Activated gamma-delta T cell treated with Interleukin-2 at 50 U/mL for 16 hours (primary cell): ENCODE measurements at regions not wholly inside any gene's neighbourhood (a gene's known extent, or its start where the extent isn't known, plus 50 kb on each side); places are given as distances from the start of the nearest gene placed in this dataset.

Source experiments
- DNase-seq: peaks from one replicate; pipeline ENCODE4 v3.0.0-alpha.2; 2020

DNA sequence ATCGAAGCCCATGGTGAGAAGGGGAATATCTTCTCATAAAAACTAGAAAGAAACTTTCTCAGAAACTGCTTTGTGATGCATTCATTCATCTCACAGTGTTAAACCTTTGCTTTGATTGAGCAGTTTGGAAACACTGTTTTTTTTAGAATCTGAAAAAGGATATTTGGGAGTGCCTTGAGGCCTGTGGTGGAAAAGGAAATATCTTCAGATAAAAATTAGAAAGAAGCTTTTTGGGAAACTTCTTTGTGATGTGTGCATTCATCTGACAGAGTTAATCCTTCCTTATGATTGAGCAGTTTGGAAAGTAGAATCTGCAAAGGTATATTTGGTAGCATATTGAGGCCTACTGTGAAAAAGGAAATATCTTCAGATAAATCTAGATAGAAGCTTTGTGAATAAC, 1594.9 kb downstream of the UQCRFS1 start:
- no peak for DNase-seq

DNA sequence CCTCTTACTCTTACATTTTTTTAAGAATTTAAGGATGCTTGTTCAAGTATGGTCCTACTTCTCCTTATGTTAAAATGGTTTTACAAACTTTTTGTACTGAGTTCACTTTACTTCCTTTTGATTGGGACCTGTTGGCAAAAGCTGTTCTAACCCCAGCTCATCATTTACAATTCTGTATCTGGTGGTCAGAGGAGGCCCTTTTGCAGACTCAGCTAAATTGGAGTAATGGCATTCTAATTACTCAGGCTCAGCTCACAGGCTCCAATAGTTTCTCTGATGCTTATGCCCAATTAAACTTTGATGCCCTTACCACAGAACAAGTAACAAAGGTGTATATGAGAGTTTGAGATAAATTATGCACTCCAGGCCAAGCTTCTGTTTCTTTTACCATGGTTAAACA, 1632.0 kb downstream of the UQCRFS1 start:
- DNase-seq = no peak
